Gastrocnemius medialis (tissue), 4 donors: ENCODE measurements at regions not wholly inside any gene's neighbourhood (a gene's known extent, or its start where the extent isn't known, plus 50 kb on each side); places are given as distances from the start of the nearest gene placed in this dataset.

Experiments
- ATAC-seq, 2 donors: fragments of 150-250 bp; one replicate each; pipeline ENCODE4 v1.9.1; 2016
- DNase-seq, 2 donors: peaks; one replicate each; pipeline ENCODE4 v3.0.0-alpha.2; 2019
- H3K27ac ChIP-seq, 4 donors: fragments of 200-600 bp; sonication (generic); 1 replicate in 1 of 4; 2 replicates in 3 of 4; pipeline ENCODE4 v1.5.1; 2016 to 2018; ENCODE audit warnings: mild to moderate bottlenecking in 2 of 4, moderate library complexity in 1 of 4
- H3K27me3 ChIP-seq, 3 donors: fragments of 200-600 bp; sonication (generic) in 2 of 3; 1 replicate in 1 of 3; 2 replicates in 2 of 3; pipeline versions ENCODE4 v1.5.1 to v1.6.0; 2016 to 2019; ENCODE audit warnings: mild to moderate bottlenecking in 1 of 3, moderate library complexity in 1 of 3
- H3K36me3 ChIP-seq, 2 donors: fragments of 200-600 bp; sonication (generic) in 1 of 2; one replicate each; pipeline ENCODE4 v1.5.1; 2017 to 2018
- H3K4me1 ChIP-seq, 2 donors: fragments of 200-600 bp; sonication (generic) in 1 of 2; one replicate each; pipeline ENCODE4 v1.5.1; 2016 to 2017; ENCODE audit warnings: mild to moderate bottlenecking in 2 of 2
- H3K4me3 ChIP-seq, 4 donors: fragments of 200-600 bp; sonication (generic) in 3 of 4; 1 replicate in 1 of 4; 2 replicates in 3 of 4; pipeline ENCODE4 v1.5.1; 2016 to 2019; ENCODE audit warnings: mild to moderate bottlenecking in 2 of 4
- H3K9me3 ChIP-seq, 3 donors: fragments of 200-600 bp; sonication (generic) in 2 of 3; 1 replicate in 1 of 3; 2 replicates in 2 of 3; pipeline ENCODE4 v1.5.1; 2016 to 2019
- POLR2A ChIP-seq, 2 donors: fragments of 450-650 bp; IDR thresholded peaks; one replicate each; pipeline ENCODE4 v1.6.1; 2017; ENCODE audit warnings: antibody characterized with exemption in 2 of 2, mild to moderate bottlenecking in 2 of 2, moderate library complexity in 2 of 2
- in situ Hi-C, 4 donors: fragments of 200-750 bp; cut with MboI; loops; one replicate each; pipeline versions ENCODE4 v1.15.0 to v1.8.0; 2017; ENCODE audit warnings: low sequenced_read_pairs in 4 of 4
- intact Hi-C: fragments of 100-400 bp; cut with DNase I; formaldehyde crosslinking; loops from one replicate; pipeline ENCODE4 v1.15.1; 2023; ENCODE audit warnings: low total_unique reads
- TF ChIP-seq, protein P1 (sequence below), 5 experiments: fragments of 450-650 bp in 3 of 5; fragments of 200-600 bp in 2 of 5; sonication (generic) in 2 of 5; IDR thresholded peaks in 4 of 5; conservative IDR thresholded peaks in 1 of 5; 1 replicate in 4 of 5; 2 replicates in 1 of 5; pipeline ENCODE4 v1.5.1; 2016 to 2019; ENCODE audit warnings: antibody characterized with exemption in 5 of 5, mild to moderate bottlenecking in 3 of 5, moderate library complexity in 3 of 5

DNA sequence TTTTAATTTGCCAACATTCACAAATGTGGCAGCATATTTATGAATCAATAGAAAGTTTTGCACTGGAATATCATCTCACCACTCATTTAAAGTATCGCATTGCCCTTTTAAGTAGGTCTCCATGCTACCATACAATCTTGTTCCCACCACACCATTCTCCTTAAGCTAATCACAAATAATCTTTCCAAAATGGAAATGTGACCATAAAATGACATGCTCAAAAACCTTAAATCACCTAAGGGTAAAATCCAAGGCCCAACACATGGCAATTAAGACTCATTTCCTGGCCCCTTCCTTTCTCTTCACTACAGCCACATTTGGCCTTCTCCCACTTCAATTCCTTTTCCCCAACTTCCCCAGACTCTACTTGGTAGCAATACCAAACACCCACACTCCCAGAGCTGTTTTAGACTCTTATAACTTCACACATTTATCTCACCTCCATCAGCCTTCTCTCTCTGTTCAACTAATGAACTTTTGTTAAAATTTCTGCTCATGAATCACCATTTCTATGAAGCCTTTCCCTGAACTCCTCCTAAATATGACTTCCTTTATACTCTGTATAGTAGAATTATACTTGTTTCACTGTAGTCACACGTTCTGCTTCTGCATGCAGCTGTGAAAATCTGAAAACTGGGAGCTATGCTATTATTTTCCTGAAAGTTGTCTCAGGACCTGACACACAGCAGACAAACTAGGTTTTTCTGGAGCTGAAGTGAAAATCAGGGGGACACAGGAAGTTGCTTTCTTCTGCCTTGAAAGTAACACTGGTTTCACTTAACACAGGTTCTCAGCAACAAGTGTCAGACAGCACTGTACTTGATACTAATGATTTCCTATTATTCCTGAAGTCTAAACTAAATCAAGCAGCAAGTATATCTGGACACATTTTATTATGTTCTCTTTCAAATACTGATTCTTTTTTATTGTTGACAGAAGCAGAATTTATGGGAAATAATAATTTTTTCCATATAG, 303.9 kb downstream of the ZEB2 start:
- Histone ChIP-seq H3K9me3 (no peaks in the 10 kb centered on the region), H3K4me1 (peaks cover 5 to 30% of the 10 kb centered on the region in 2 donors), H3K27ac (no peak overlapping the region), H3K4me3 (no peak overlapping the region), H3K36me3 (no peaks in the 10 kb centered on the region), H3K27me3 (no peaks in the 10 kb centered on the region)
- intact Hi-C loops, result no loop called here
- TF ChIP-seq, protein P1, sequence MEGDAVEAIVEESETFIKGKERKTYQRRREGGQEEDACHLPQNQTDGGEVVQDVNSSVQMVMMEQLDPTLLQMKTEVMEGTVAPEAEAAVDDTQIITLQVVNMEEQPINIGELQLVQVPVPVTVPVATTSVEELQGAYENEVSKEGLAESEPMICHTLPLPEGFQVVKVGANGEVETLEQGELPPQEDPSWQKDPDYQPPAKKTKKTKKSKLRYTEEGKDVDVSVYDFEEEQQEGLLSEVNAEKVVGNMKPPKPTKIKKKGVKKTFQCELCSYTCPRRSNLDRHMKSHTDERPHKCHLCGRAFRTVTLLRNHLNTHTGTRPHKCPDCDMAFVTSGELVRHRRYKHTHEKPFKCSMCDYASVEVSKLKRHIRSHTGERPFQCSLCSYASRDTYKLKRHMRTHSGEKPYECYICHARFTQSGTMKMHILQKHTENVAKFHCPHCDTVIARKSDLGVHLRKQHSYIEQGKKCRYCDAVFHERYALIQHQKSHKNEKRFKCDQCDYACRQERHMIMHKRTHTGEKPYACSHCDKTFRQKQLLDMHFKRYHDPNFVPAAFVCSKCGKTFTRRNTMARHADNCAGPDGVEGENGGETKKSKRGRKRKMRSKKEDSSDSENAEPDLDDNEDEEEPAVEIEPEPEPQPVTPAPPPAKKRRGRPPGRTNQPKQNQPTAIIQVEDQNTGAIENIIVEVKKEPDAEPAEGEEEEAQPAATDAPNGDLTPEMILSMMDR (IDR thresholded peaks at IDR 0.05 in 4 of 5, conservative IDR thresholded peaks at IDR 0.05 in 1 of 5), result no peak
- no peak for TF ChIP-seq POLR2A (IDR thresholded peaks at IDR 0.05)
- in situ Hi-C loops, result no loop called here
- ATAC-seq (no peak), DNase-seq (no peak)

DNA sequence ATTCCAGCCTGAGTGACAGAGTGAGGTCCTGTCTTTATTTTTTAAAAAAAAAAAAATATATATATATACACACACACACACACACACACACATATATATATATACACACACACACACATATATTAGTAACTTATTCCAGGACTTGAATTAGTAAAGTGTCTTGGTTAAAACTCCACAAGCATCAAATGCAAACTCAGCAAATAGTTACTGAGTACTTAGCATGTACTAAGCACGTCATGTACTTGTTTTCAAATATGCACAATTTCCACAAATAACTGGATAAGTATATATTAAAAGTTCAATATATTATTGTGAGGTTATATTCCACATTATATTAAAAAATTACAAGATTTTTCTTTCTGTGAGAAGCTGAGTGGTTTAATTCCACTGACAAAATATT, 304.7 kb downstream of the ZEB2 start:
- in situ Hi-C loops (no loop called here), intact Hi-C loops (no loop called here)
- peaks cover 5 to 22% of the 10 kb centered on the region in 2 donors for H3K4me1 ChIP-seq
- DNase-seq (no peak), ATAC-seq (no peak)
- no peak overlapping the region for H3K4me3 ChIP-seq
- H3K27ac ChIP-seq, result no peak overlapping the region
- H3K27me3 ChIP-seq, result no peaks in the 10 kb centered on the region
- H3K9me3 ChIP-seq, result no peaks in the 10 kb centered on the region
- no peak for TF ChIP-seq POLR2A (IDR thresholded peaks at IDR 0.05)
- TF ChIP-seq, protein P1 (IDR thresholded peaks at IDR 0.05 in 4 of 5, conservative IDR thresholded peaks at IDR 0.05 in 1 of 5), result no peak
- H3K36me3 ChIP-seq, result no peaks in the 10 kb centered on the region

DNA sequence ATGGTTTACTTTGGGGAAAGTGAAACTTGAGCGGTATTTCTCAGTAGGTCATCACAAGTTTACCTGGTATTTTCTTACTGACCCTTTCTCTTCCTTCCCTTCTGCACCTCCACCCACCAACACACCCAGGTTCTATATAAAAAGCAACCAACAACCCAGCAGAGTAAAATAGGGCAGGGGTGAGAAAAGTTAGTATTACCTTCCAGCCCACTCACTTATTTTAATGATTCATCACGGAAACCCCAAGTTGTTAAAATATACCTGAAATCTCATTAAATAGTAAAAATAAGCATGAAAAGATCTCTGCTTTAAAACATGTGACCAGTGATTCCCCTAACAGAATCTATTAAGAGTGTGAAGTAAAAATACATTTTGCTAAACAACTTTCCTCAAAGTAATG, 306.1 kb downstream of the ZEB2 start:
- peaks cover 5 to 11% of the 10 kb centered on the region in 2 donors for H3K4me1 ChIP-seq
- in situ Hi-C loops, result no loop called here
- intact Hi-C loops, result no loop called here
- no peak overlapping the region for H3K4me3 ChIP-seq
- ATAC-seq (no peak), DNase-seq (no peak)
- TF ChIP-seq, protein P1 (IDR thresholded peaks at IDR 0.05 in 4 of 5, conservative IDR thresholded peaks at IDR 0.05 in 1 of 5), result no peak
- TF ChIP-seq POLR2A (IDR thresholded peaks at IDR 0.05), result no peak
- H3K36me3 ChIP-seq, result no peaks in the 10 kb centered on the region
- no peaks in the 10 kb centered on the region for H3K9me3 ChIP-seq
- H3K27ac ChIP-seq, result no peak overlapping the region
- H3K27me3 ChIP-seq, result no peaks in the 10 kb centered on the region

DNA sequence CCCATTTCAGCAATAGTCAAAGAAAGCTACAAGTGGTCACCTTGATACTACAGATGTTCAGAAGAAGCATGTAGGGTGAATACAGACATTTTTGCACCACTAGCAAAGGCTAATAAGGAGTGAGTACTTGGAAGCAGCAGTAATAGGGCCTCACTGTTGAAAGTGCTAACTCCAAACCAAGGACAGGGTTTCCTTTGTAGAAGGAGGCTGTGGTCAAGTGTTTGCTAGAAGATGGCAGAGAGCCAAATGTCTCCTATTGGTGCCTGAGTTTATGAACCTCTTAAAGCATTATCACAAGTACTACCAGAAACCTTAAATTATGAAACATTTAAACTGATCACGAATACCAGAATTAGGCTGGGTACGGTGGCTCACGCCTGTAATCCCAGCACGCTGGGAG, 308.1 kb downstream of the ZEB2 start:
- Histone ChIP-seq H3K9me3 (no peaks in the 10 kb centered on the region), H3K4me1 (no peaks in the 10 kb centered on the region), H3K36me3 (peaks cover 0 to 9% of the 10 kb centered on the region in 2 donors), H3K4me3 (no peak overlapping the region), H3K27me3 (no peaks in the 10 kb centered on the region), H3K27ac (no peak overlapping the region)
- in situ Hi-C loops, result no loop called here
- no peak for ATAC-seq
- DNase-seq, result no peak
- intact Hi-C loops, result no loop called here
- TF ChIP-seq, protein P1 (IDR thresholded peaks at IDR 0.05 in 4 of 5, conservative IDR thresholded peaks at IDR 0.05 in 1 of 5), result no peak
- TF ChIP-seq POLR2A (IDR thresholded peaks at IDR 0.05), result no peak
